GM12873 (cell line): ENCODE measurements at regions not wholly inside any gene's neighbourhood (a gene's known extent, or its start where the extent isn't known, plus 50 kb on each side); places are given as distances from the start of the nearest gene placed in this dataset.

Experiments
- CTCF ChIP-seq: IDR thresholded peaks from 2 replicates; pipeline ENCODE4 v1.5.1; 2012; ENCODE audit warnings: low read depth, mild to moderate bottlenecking, moderate library complexity, low read length, control low read depth; ENCODE audit not compliant: insufficient read depth; ENCODE audit errors: missing control alignments

DNA sequence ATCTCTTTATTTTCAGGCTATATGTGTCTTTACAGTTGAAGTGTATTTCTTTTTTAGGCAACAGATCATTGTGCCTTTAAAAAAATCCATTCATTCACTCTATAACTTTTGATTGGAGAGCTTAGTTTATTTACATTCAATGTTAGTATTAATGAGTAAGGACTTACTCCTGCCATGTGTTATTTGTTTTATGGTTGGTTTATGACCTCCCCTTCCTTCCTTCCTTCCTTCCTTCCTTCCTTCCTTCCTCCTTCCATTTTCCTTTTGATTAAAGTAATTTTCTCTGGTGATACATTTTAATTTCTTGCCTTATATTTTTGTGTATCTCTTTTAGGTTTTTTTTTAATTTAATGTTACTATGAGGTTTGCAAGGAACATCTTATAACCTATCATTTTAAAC, 1005.3 kb upstream of the EPHA7 start:
- no peak for TF ChIP-seq CTCF

DNA sequence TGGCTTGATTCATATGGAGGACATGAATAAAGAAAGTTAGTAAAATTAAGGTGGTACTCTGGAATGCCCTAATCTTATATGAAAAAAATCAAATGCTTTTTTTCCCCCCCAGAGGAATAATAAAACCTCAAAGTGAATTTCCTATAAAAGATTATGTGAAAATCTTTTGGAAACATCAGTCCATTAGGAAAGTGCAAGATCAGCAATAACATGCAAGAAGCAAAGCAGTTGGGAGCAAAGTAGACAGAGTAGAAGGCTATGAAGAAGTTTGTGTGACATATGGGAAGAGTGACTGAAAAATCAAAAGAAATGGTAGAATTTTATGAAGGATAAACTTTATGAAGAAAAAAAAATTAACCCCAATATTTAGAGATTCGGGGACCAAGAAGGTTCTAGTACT, 998.0 kb upstream of the EPHA7 start:
- no peak for TF ChIP-seq CTCF

DNA sequence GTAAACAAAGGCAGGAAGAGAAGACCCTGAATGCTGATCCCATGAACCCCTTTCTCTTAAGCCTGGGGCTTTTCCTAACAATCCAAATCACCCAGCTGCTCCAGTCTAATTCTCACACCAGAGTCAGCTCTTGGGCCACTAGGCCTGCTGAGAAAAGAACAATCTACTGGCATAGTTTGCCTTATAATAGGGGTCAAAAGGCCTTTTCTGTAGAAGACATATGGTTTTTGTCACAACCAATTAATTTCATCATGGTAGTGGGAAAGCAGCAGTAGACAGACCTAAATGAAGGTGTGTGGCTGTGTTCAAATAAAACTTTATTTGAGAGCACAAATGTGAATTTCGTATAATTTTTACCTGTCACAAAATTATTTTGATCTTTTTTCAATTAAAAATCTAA, 994.7 kb upstream of the EPHA7 start:
- no peak for TF ChIP-seq CTCF

DNA sequence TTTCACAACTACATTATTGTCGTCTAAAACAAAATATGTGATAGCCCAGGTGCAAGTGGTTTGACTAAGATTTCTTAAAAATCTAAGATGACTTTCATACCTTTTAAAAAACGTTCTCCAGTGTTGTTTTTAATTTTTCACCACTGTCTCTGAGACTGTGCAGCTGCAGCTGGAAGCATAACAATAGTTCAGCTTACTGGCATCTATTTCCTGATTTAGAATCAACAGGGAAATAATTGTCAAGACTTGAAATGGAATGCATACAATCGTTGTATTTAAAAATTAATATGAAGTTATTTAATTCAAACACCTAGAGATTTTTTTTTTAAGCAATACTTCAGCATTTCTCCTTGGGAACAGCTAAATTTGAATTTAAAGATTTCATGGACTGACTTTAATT, 982.0 kb upstream of the EPHA7 start:
- no peak for TF ChIP-seq CTCF

GRCh38 chr6:94394822-94395221, 975.5 kb upstream of the EPHA7 start:
- no peak for TF ChIP-seq CTCF

DNA sequence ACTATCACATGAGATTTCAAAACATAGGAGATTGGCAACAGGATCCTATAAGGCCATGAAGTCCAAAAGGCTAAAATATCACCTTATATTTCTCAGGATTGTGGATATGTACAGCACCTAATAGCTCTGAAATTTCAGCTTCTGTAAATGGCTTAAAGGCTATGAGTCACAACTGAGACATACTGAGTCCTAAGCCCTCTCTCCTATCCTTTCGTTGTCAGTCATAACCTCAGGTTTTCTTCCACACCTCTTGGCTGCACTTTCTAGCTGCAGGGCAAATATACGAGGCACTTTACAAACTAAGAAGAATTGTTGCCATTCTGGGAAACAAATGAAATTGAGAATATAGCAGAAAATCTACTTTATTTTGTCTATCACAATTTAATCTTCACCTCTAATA, 969.9 kb upstream of the EPHA7 start:
- TF ChIP-seq CTCF: no peak

DNA sequence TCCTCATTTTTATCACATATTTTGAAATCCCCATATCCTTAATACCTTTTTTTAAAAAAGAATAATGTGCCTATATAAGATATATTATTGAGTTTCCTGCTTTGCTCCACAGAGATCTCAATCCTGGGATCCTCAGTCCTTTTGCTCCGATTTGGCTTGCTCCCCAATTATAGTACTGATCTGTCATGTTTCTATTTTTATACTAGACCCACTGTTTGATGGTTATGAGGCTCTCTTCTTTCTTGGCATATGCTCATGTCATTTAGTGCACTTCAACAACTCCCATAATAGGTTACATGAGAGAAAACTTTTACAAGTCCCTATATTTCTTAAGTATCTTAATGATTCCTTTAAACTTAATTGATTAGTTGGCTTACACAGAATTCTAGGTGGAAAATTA, 958.5 kb upstream of the EPHA7 start:
- TF ChIP-seq CTCF: no peak

DNA sequence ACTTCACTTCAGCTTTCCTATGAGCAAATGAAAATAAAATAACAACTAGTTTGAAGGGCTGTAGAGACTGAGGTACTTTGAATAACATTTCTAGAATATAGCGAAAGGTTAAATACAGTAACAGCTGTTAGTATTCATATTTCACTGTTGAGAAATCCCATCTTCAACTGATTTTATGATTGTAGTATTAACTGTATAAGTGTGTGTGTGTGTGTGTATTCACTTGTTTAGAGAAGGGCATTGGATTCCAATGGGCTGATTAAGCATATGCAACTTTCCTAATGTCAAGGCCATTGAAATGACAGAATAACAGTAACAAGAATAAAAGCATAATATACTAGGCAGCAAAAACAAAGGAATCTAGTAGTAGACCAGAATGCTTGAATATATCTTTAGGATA, 957.5 kb upstream of the EPHA7 start:
- no peak for TF ChIP-seq CTCF
